Activated T-helper 17 cell treated with anti-CD3 and anti-CD28 coated beads, Interleukin-2, amount 50 U/mL, for 72 hours (primary cell): ENCODE measurements at regions not wholly inside any gene's neighbourhood (a gene's known extent, or its start where the extent isn't known, plus 50 kb on each side); places are given as distances from the start of the nearest gene placed in this dataset.

ENCODE experiments used
- ATAC-seq: fragments of 150-1000 bp; cut with Tn5 transposase; replicated peaks from 2 replicates; pipeline ENCODE4 v1.10.0; 2021; ENCODE audit warnings: mild to moderate bottlenecking, moderate library complexity
- H3K27ac Mint-ChIP-seq: one replicate; pipeline ENCODE4 v1.8.0; 2022; ENCODE audit warnings: mixed read lengths
- H3K27me3 Mint-ChIP-seq: one replicate; pipeline ENCODE4 v1.8.0; 2022; ENCODE audit warnings: mixed read lengths
- H3K36me3 Mint-ChIP-seq: one replicate; pipeline ENCODE4 v1.8.0; 2022; ENCODE audit warnings: low read depth, mild to moderate bottlenecking, mixed read lengths
- H3K4me1 Mint-ChIP-seq: one replicate; pipeline ENCODE4 v1.8.0; 2022; ENCODE audit warnings: mixed read lengths
- H3K4me3 Mint-ChIP-seq: one replicate; pipeline ENCODE4 v1.8.0; 2022; ENCODE audit warnings: mild to moderate bottlenecking, mixed read lengths
- H3K9me3 Mint-ChIP-seq: one replicate; pipeline ENCODE4 v1.8.0; 2022; ENCODE audit warnings: mixed read lengths

- H3K9me3 Mint-ChIP-seq = no peaks in the 10 kb centered on the region
- H3K36me3 Mint-ChIP-seq = no peaks in the 10 kb centered on the region
- H3K27ac Mint-ChIP-seq = no peak overlapping the region
- H3K27me3 Mint-ChIP-seq = no peaks in the 10 kb centered on the region
- H3K4me1 Mint-ChIP-seq = no peaks in the 10 kb centered on the region
- H3K4me3 Mint-ChIP-seq = no peak overlapping the region
- ATAC-seq = no peak
These were observed 1498.7 kb downstream of the TBC1D22A start for GRCh38 chr22:48261048-48261621.

- H3K4me1 Mint-ChIP-seq = no peaks in the 10 kb centered on the region
- no peaks in the 10 kb centered on the region for H3K27me3 Mint-ChIP-seq
These were observed 1497.7 kb downstream of the TBC1D22A start for GRCh38 chr22:48259991-48260670.

GRCh38 chr22:48258811-48259210 lies 1496.4 kb downstream of the TBC1D22A start:
- Mint-ChIP-seq H3K4me1 (no peaks in the 10 kb centered on the region), H3K9me3 (no peaks in the 10 kb centered on the region), H3K27ac (no peak overlapping the region), H3K4me3 (no peak overlapping the region), H3K27me3 (peaks cover 4% of the 10 kb centered on the region), H3K36me3 (no peaks in the 10 kb centered on the region)
- no peak for ATAC-seq

More at GRCh38 chr22:48259991-48260670, 1497.7 kb downstream of the TBC1D22A start:
- Mint-ChIP-seq H3K36me3 (no peaks in the 10 kb centered on the region), H3K27ac (no peak overlapping the region), H3K9me3 (no peaks in the 10 kb centered on the region), H3K4me3 (no peak overlapping the region)
- no peak for ATAC-seq

GRCh38 chr22:48258064-48258701 lies 1495.7 kb downstream of the TBC1D22A start:
- peaks cover 7% of the 10 kb centered on the region for H3K27me3 Mint-ChIP-seq
- H3K4me1 Mint-ChIP-seq = no peaks in the 10 kb centered on the region
- no peak overlapping the region for H3K4me3 Mint-ChIP-seq
- H3K27ac Mint-ChIP-seq = no peak overlapping the region
- no peaks in the 10 kb centered on the region for H3K36me3 Mint-ChIP-seq
- ATAC-seq = no peak
- H3K9me3 Mint-ChIP-seq = no peaks in the 10 kb centered on the region

DNA sequence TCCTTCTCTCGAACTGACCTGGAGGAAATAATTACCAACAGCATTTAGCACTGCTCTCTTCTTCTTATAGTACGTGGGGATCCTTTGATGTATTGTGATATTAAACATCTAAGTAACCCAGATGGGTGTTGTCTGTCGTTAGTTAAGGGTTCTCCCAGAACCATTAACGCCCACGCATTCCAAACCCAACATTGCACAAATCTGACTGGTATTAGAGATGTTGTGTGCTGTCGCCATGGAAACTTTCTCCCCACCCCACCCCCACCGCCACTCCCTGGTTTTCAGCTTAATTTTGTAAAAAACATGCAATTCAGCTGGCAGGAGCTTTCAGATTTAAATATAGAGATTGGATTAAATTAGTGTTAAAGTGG lies 1495.2 kb downstream of the TBC1D22A start:
- ATAC-seq = no peak
- no peak overlapping the region for H3K4me3 Mint-ChIP-seq
- H3K4me1 Mint-ChIP-seq = no peaks in the 10 kb centered on the region
- H3K36me3 Mint-ChIP-seq = no peaks in the 10 kb centered on the region
- peaks cover 7% of the 10 kb centered on the region for H3K27me3 Mint-ChIP-seq
- H3K27ac Mint-ChIP-seq = no peak overlapping the region
- H3K9me3 Mint-ChIP-seq = no peaks in the 10 kb centered on the region

DNA sequence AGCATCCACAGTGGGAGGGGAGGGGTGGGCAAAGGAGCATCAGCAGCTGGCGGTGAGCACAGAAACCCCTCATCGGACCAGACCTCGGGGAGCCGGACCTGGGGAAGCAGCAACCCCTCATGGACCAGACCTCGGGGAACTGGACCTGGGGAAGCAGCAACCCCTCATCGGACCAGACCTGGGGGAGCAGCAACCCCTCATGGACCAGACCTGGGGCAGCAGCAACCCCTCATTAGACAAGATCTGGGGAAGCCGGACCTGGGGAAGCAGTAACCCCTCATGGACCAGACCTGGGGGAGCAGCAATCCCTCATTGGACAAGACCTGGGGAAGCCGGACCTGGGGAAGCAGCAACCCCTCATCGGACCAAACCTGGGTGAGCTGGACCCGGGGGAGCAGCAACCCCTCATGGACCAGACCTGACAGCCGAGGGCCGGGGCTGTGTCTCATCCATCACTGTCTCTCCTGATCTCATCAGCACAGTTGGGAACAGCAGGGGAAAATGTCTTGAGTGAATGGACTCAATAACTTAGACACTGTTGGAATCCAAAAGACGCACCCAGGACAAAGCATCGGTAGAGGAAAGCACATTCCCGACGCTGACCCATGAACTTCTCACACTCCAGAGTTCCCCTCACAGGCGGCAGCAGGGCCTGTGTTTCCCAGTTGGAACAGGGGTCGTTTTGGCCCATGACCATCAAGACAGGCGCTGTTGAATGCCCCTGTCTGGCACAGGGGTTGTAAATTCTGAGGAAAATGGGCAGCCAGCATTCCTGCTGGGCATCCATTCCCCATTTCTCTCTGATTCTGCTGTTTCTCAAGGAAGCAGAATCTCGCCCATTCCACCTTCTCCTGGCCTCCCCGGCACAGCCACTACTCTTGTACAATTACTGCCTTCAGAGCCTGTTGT lies 1494.6 kb downstream of the TBC1D22A start:
- Mint-ChIP-seq H3K4me1 (no peaks in the 10 kb centered on the region), H3K9me3 (no peaks in the 10 kb centered on the region), H3K36me3 (no peaks in the 10 kb centered on the region), H3K4me3 (no peak overlapping the region), H3K27me3 (peaks cover 7% of the 10 kb centered on the region), H3K27ac (no peak overlapping the region)
- no peak for ATAC-seq

DNA sequence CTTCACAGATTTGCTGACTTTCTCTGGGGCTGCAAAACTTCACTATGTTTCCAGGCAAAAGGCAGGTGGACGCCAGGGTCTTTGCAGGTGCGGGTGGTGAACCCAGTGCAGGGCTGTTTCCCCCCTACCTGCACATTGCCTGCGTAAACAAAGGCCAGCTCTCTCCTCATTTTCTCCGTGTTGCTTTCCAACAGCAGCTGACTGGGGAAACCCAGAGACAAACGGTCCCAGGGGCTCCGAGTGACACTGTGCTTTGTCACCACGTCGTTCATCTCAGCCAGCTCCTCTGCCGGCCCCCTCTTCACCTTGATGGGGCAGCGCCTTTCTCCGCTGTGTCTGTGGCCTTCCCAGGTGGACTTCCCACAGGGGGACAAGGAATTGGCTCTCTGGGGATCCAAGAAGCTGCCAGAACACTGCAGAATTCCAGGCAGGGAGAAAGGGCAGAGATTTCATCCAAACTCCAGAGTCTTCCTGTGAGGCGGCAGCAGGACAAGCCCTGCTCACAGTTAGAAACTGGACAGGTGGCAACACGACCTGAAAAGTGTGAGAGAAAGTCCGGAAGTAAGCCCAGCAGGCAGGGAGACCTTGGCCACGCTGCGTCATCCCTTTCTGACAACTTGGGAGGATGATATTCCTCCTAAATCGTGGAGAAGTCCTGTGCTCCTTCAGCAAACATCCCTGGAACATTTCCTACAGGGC lies 1493.7 kb downstream of the TBC1D22A start:
- no peak for ATAC-seq
- H3K27ac Mint-ChIP-seq = no peak overlapping the region
- no peaks in the 10 kb centered on the region for H3K36me3 Mint-ChIP-seq

DNA sequence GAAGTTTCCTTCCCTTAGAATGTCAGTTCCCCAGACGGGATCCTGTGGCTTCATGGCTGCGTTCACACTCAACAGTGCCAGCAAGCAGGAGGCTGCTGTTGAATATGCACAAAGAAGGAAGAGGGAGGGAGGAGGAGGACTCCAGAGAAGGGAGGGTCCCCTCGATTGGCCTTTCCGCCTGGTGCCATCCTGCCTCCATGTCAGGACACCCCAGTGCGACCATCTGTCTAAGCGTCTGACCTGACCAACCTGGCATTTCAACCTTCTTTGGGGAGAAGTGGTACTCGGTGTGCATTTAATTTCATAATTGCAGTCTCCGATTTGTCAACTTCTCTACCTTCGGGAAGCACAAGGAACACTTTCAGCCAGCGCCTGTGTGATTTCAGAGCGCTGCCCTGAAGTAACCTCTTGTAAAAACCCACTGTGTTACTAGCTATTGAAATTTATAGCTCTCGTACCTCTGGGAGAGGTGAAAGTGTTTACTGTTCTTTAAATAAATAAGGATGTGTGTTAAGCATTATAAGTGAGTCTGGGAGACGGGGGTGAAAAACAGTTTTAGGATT lies 1491.9 kb downstream of the TBC1D22A start:
- H3K27ac Mint-ChIP-seq = no peak overlapping the region
- no peaks in the 10 kb centered on the region for H3K9me3 Mint-ChIP-seq
- peaks cover 14% of the 10 kb centered on the region for H3K27me3 Mint-ChIP-seq
- no peaks in the 10 kb centered on the region for H3K36me3 Mint-ChIP-seq
- ATAC-seq = no peak
- no peak overlapping the region for H3K4me3 Mint-ChIP-seq
- H3K4me1 Mint-ChIP-seq = no peaks in the 10 kb centered on the region

More for the DNA sequence above, 1493.7 kb downstream of the TBC1D22A start:
- Mint-ChIP-seq H3K27me3 (peaks cover 13% of the 10 kb centered on the region), H3K4me3 (no peak overlapping the region), H3K4me1 (no peaks in the 10 kb centered on the region), H3K9me3 (no peaks in the 10 kb centered on the region)

- H3K27ac Mint-ChIP-seq = no peak overlapping the region
- no peak for ATAC-seq
- H3K4me3 Mint-ChIP-seq = no peak overlapping the region
- H3K4me1 Mint-ChIP-seq = no peaks in the 10 kb centered on the region
- H3K36me3 Mint-ChIP-seq = no peaks in the 10 kb centered on the region
- H3K27me3 Mint-ChIP-seq = peaks cover 14% of the 10 kb centered on the region
- no peaks in the 10 kb centered on the region for H3K9me3 Mint-ChIP-seq
These were observed 1491.1 kb downstream of the TBC1D22A start for GRCh38 chr22:48253573-48253972.

GRCh38 chr22:48253136-48253535 lies 1490.7 kb downstream of the TBC1D22A start:
- ATAC-seq = no peak
- no peaks in the 10 kb centered on the region for H3K9me3 Mint-ChIP-seq
- H3K27me3 Mint-ChIP-seq = peaks cover 14% of the 10 kb centered on the region
- no peak overlapping the region for H3K27ac Mint-ChIP-seq
- H3K4me1 Mint-ChIP-seq = no peaks in the 10 kb centered on the region
- H3K4me3 Mint-ChIP-seq = no peak overlapping the region
- no peaks in the 10 kb centered on the region for H3K36me3 Mint-ChIP-seq

DNA sequence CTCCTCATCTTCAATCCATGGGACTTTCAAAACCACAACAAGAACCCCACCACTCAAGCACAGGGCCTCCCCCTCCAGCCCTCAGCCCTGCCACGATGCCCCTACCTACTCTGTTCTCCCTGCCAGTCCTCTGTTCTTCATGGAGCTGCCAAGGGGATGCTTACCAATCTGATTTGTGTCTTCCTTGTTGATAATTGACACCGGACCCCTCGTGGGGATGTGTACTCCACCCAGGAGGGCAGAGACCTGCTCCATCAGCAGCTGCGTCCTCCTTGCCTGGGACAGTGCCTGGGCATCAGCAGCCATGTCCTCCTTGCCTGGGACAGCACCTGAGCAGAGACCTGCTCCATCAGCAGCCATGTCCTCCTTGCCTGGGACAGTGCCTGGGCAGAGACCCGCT lies 1489.2 kb downstream of the TBC1D22A start:
- H3K4me3 Mint-ChIP-seq = no peak overlapping the region
- no peaks in the 10 kb centered on the region for H3K4me1 Mint-ChIP-seq
- no peak for ATAC-seq
- no peaks in the 10 kb centered on the region for H3K9me3 Mint-ChIP-seq
- no peaks in the 10 kb centered on the region for H3K36me3 Mint-ChIP-seq
- H3K27me3 Mint-ChIP-seq = peaks cover 19% of the 10 kb centered on the region
- H3K27ac Mint-ChIP-seq = no peak overlapping the region

GRCh38 chr22:48250937-48251530 lies 1488.6 kb downstream of the TBC1D22A start:
- H3K27ac Mint-ChIP-seq = no peak overlapping the region
- H3K9me3 Mint-ChIP-seq = no peaks in the 10 kb centered on the region
- no peak for ATAC-seq
- no peaks in the 10 kb centered on the region for H3K4me1 Mint-ChIP-seq
- H3K36me3 Mint-ChIP-seq = no peaks in the 10 kb centered on the region
- no peak overlapping the region for H3K4me3 Mint-ChIP-seq
- peaks cover 24% of the 10 kb centered on the region for H3K27me3 Mint-ChIP-seq

GRCh38 chr22:48250286-48250895 lies 1487.9 kb downstream of the TBC1D22A start:
- Mint-ChIP-seq H3K36me3 (no peaks in the 10 kb centered on the region), H3K4me1 (no peaks in the 10 kb centered on the region), H3K27me3 (peaks cover 24% of the 10 kb centered on the region), H3K4me3 (no peak overlapping the region), H3K9me3 (no peaks in the 10 kb centered on the region), H3K27ac (no peak overlapping the region)
- no peak for ATAC-seq
